Esophagus muscularis mucosa (tissue), 3 donors: ENCODE measurements at regions not wholly inside any gene's neighbourhood (a gene's known extent, or its start where the extent isn't known, plus 50 kb on each side); places are given as distances from the start of the nearest gene placed in this dataset.

Experiments used
- EP300 ChIP-seq: sonication (generic); formaldehyde crosslinking; IDR thresholded peaks from one replicate; pipeline ENCODE4 v1.6.1; 2017; ENCODE audit warnings: antibody characterized with exemption
- TF ChIP-seq, protein P1 (sequence below), 3 experiments: fragments of 200-600 bp in 2 of 3; fragments of 450-650 bp in 1 of 3; sonication (generic) in 2 of 3; IDR thresholded peaks; one replicate each; pipeline ENCODE4 v1.5.1; 2017 to 2019; ENCODE audit warnings: antibody characterized with exemption in 3 of 3, mild to moderate bottlenecking in 2 of 3, moderate library complexity in 1 of 3

DNA sequence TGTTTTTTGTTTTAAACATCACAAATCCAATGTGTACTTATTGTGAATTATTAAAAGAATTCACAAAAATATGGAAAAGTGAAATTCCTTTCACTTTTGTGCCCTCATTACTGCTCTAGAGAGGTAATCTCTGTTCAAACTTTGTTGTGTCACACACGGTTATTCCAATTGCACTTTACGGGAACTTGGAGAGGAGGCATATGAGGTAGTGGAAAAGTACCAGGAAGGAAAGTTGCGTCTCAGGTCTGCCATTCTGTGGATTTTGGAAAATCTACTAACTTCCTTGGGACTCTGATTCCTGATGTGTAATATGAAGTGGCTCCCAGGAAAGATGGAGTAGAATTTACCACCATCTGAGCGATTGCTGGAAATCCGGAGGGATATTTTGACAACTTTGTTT is 90.9 kb upstream of the DCN start:
- TF ChIP-seq, protein P1, sequence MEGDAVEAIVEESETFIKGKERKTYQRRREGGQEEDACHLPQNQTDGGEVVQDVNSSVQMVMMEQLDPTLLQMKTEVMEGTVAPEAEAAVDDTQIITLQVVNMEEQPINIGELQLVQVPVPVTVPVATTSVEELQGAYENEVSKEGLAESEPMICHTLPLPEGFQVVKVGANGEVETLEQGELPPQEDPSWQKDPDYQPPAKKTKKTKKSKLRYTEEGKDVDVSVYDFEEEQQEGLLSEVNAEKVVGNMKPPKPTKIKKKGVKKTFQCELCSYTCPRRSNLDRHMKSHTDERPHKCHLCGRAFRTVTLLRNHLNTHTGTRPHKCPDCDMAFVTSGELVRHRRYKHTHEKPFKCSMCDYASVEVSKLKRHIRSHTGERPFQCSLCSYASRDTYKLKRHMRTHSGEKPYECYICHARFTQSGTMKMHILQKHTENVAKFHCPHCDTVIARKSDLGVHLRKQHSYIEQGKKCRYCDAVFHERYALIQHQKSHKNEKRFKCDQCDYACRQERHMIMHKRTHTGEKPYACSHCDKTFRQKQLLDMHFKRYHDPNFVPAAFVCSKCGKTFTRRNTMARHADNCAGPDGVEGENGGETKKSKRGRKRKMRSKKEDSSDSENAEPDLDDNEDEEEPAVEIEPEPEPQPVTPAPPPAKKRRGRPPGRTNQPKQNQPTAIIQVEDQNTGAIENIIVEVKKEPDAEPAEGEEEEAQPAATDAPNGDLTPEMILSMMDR (IDR thresholded peaks at IDR 0.05), result no peak
- TF ChIP-seq EP300, result no peak
